Stimulated activated memory B cell treated with anti-CD40 and anti-IgM and Interleukin-4, amounts not matched to agents 10 μg/mL and 1 μg/mL and 100 μg/mL, for 72 hours (primary cell): ENCODE measurements at regions not wholly inside any gene's neighbourhood (a gene's known extent, or its start where the extent isn't known, plus 50 kb on each side); places are given as distances from the start of the nearest gene placed in this dataset.
"Not testable (repeated sequence)": the region's sequence is repeated elsewhere in the genome, so short reads cannot be mapped to it uniquely, and the experiment has no call there.

ENCODE experiments used
- ATAC-seq: fragments of 150-1000 bp; cut with Tn5 transposase; 2 replicates; pipeline ENCODE4 v1.10.0; 2021
- H3K27ac Mint-ChIP-seq: one replicate; pipeline ENCODE4 v1.8.0; 2022; ENCODE audit warnings: mild to moderate bottlenecking, mixed read lengths
- H3K27me3 Mint-ChIP-seq: one replicate; pipeline ENCODE4 v1.8.0; 2022; ENCODE audit warnings: mixed read lengths
- H3K36me3 Mint-ChIP-seq: one replicate; pipeline ENCODE4 v1.8.0; 2022; ENCODE audit warnings: mixed read lengths
- H3K4me1 Mint-ChIP-seq: one replicate; pipeline ENCODE4 v1.8.0; 2022; ENCODE audit warnings: mixed read lengths
- H3K4me3 Mint-ChIP-seq: one replicate; pipeline ENCODE4 v1.8.0; 2022; ENCODE audit warnings: mild to moderate bottlenecking, moderate library complexity, mixed read lengths
- H3K9me3 Mint-ChIP-seq: one replicate; pipeline ENCODE4 v1.8.0; 2022; ENCODE audit warnings: mixed read lengths

GRCh38 chr2:116732322-116732721 is 1082.2 kb upstream of the DDX18 start:
- H3K4me1 Mint-ChIP-seq = no peaks in the 10 kb centered on the region
- H3K9me3 Mint-ChIP-seq = no peaks in the 10 kb centered on the region
- no peaks in the 10 kb centered on the region for H3K27me3 Mint-ChIP-seq
- ATAC-seq = no peak
- no peak overlapping the region for H3K4me3 Mint-ChIP-seq
- no peaks in the 10 kb centered on the region for H3K36me3 Mint-ChIP-seq
- no peak overlapping the region for H3K27ac Mint-ChIP-seq

DNA sequence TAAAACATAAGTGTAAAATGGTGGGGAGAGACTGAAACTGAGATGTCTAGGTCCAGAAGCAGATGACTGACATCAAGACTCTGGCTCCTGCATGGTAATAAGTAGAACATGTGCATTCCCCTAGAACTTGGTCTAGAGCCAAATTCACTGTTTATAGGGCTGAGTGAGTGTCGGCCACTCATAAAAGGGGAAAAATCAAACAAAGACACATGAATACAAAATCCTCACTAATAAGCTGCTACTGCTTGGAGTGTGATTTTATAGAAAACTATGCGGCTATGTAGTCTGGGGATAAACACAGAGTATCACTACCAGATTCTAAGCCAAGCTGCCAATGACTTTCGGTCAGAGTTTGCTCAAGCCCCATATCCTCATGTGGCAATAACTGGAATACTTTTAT is 1080.8 kb upstream of the DDX18 start:
- Mint-ChIP-seq H3K27ac (no peak overlapping the region), H3K4me1 (no peaks in the 10 kb centered on the region), H3K27me3 (no peaks in the 10 kb centered on the region), H3K36me3 (no peaks in the 10 kb centered on the region), H3K4me3 (no peak overlapping the region), H3K9me3 (no peaks in the 10 kb centered on the region)
- ATAC-seq = no peak

DNA sequence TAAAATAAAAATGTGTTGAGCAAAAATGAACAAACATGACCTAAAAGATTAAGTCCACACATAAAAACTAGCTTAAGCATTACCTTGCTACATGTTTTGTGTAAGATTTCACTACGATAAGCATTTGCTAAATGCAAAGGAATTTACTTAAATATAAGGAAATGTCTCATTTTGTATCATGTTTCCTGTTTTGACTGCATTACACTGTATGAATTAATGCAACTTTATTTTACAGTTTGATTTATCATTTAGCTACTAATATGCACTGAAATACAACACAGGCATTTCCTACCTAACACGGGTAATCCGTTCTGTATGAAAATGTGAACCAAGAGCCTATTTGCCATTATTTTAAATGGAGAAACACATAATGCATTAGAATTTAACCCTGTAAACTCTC is 1076.5 kb upstream of the DDX18 start:
- no peak overlapping the region for H3K4me3 Mint-ChIP-seq
- H3K27ac Mint-ChIP-seq = no peak overlapping the region

GRCh38 chr2:116747103-116747502 is 1067.4 kb upstream of the DDX18 start:
- no peak overlapping the region for H3K4me3 Mint-ChIP-seq
- no peak overlapping the region for H3K27ac Mint-ChIP-seq
- no peaks in the 10 kb centered on the region for H3K36me3 Mint-ChIP-seq
- no peaks in the 10 kb centered on the region for H3K27me3 Mint-ChIP-seq
- no peak for ATAC-seq
- no peaks in the 10 kb centered on the region for H3K4me1 Mint-ChIP-seq
- peaks cover 2% of the 10 kb centered on the region for H3K9me3 Mint-ChIP-seq

More for the DNA sequence above, 1076.5 kb upstream of the DDX18 start:
- H3K4me1 Mint-ChIP-seq = no peaks in the 10 kb centered on the region
- no peaks in the 10 kb centered on the region for H3K36me3 Mint-ChIP-seq
- no peaks in the 10 kb centered on the region for H3K27me3 Mint-ChIP-seq
- ATAC-seq = no peak
- no peaks in the 10 kb centered on the region for H3K9me3 Mint-ChIP-seq

DNA sequence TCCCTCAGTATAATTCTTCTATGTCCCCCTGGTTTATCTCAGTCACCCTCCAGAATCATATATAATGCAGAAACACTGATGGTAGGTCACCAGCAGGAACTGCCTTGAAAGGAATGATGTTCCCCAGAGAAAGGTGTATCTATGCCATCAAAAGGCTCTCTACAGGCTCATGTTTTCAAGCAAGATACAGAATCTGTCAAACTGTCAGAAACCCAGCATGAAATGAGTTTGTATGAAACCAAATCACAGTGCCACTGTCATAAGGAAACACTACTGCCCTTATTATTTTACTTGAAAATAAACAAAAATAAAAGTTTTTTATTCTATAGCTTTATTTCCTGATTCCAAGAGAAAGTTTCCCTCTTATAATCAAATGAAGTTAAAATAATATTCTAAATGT is 1064.5 kb upstream of the DDX18 start:
- Mint-ChIP-seq H3K27ac (no peak overlapping the region), H3K36me3 (no peaks in the 10 kb centered on the region), H3K9me3 (peaks cover 2% of the 10 kb centered on the region), H3K4me1 (no peaks in the 10 kb centered on the region), H3K27me3 (no peaks in the 10 kb centered on the region), H3K4me3 (no peak overlapping the region)
- no peak for ATAC-seq

DNA sequence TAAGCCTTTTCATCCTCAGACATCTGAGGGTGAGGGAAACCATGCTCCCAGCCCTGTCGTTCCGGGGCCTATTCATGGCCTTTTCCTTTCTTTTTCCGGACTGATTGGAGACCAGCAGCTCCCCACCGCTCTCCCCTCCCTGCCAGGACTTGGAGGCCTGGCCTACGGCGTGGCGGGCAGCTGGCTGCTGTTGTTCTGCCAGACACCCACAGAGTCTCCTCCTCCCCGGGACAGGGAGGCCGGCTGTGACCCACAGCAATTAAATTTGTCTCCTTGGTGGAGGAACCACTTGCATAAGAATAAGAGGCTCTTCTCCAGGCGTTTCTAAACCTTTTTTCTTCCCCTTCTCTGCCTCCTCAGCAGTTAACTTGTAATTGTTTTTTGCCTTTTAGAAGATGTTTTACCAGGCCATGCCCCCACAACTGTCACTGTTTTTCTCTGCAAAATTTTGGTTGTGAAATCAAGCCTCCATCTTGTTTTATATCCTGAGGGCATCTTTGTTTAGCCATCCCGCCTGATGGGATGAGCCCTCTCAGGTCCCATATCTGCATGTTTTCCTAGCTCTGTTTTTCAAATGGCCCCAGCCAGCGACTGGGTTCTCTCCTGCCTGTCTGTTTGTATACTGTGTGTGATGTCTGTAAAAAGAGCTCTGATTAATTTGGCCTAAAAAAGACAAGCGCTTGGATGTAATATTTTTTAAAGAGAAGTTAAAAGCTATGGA is 1060.0 kb upstream of the DDX18 start:
- Mint-ChIP-seq H3K36me3 (no peaks in the 10 kb centered on the region), H3K9me3 (no peaks in the 10 kb centered on the region), H3K27ac (no peak overlapping the region), H3K4me1 (no peaks in the 10 kb centered on the region), H3K27me3 (no peaks in the 10 kb centered on the region), H3K4me3 (no peak overlapping the region)
- ATAC-seq = no peak

GRCh38 chr2:116761864-116762263 is 1052.6 kb upstream of the DDX18 start:
- H3K4me1 Mint-ChIP-seq = no peaks in the 10 kb centered on the region
- H3K27ac Mint-ChIP-seq = no peak overlapping the region
- peaks cover 3% of the 10 kb centered on the region for H3K9me3 Mint-ChIP-seq
- no peak overlapping the region for H3K4me3 Mint-ChIP-seq
- ATAC-seq = no peak
- no peaks in the 10 kb centered on the region for H3K36me3 Mint-ChIP-seq
- H3K27me3 Mint-ChIP-seq = no peaks in the 10 kb centered on the region

DNA sequence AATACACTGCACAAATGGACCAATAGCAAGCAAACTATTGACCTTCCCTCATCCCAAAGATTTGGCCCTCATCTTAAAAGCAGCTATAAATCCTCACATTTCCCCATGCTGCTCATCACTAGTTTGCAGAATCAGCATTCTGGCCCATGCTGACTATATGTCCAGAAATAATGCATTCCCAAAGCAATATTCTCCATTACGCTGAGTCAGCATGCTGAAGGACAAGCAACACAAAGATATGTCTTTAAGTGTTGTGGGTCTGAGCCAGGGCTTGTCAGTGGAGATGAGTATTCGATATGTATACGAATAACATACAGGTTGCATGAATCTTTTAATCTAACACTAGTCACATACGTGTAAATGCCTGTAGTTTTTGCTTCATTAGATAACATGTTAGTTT is 1045.0 kb upstream of the DDX18 start:
- Mint-ChIP-seq H3K9me3 (no peaks in the 10 kb centered on the region), H3K27me3 (no peaks in the 10 kb centered on the region), H3K4me1 (no peaks in the 10 kb centered on the region), H3K36me3 (no peaks in the 10 kb centered on the region), H3K27ac (no peak overlapping the region), H3K4me3 (no peak overlapping the region)
- ATAC-seq = no peak

DNA sequence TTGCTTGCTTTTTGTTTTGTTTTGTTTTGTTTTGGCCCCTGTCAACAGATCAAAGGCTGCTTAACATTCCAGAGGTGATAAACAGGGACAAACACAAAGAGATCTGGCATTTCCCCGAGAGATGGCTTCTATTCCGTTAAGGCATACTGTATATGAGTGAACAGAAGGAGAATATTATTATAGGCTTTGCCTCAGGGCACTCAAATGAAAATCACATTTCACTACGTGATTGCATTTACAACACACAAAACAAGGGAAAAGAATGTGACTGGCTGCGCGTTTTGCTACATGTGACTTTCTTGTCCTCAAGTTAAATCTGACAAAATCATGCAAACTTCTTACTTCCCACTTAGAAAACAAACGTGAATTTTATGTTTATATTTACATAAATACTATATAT is 1037.9 kb upstream of the DDX18 start:
- H3K27ac Mint-ChIP-seq = no peak overlapping the region
- H3K9me3 Mint-ChIP-seq = peaks cover 2% of the 10 kb centered on the region
- ATAC-seq = no peak
- H3K27me3 Mint-ChIP-seq = no peaks in the 10 kb centered on the region
- no peaks in the 10 kb centered on the region for H3K36me3 Mint-ChIP-seq
- no peak overlapping the region for H3K4me3 Mint-ChIP-seq
- H3K4me1 Mint-ChIP-seq = no peaks in the 10 kb centered on the region

- Mint-ChIP-seq H3K4me1 (no peaks in the 10 kb centered on the region), H3K27me3 (no peaks in the 10 kb centered on the region), H3K4me3 (no peak overlapping the region), H3K36me3 (no peaks in the 10 kb centered on the region), H3K27ac (no peak overlapping the region), H3K9me3 (no peaks in the 10 kb centered on the region)
- no peak for ATAC-seq
These were observed 1026.6 kb upstream of the DDX18 start for GRCh38 chr2:116787848-116788247.

- Mint-ChIP-seq H3K9me3 (peaks cover 2% of the 10 kb centered on the region), H3K4me1 (no peaks in the 10 kb centered on the region), H3K27ac (no peak overlapping the region), H3K27me3 (no peaks in the 10 kb centered on the region), H3K36me3 (no peaks in the 10 kb centered on the region), H3K4me3 (no peak overlapping the region)
- ATAC-seq = no peak
These were observed 1011.8 kb upstream of the DDX18 start for GRCh38 chr2:116802671-116803070.

- H3K27me3 Mint-ChIP-seq = no peaks in the 10 kb centered on the region
- no peak overlapping the region for H3K4me3 Mint-ChIP-seq
- no peak for ATAC-seq
- H3K9me3 Mint-ChIP-seq = peaks cover 2% of the 10 kb centered on the region
- no peaks in the 10 kb centered on the region for H3K4me1 Mint-ChIP-seq
- H3K27ac Mint-ChIP-seq = no peak overlapping the region
- no peaks in the 10 kb centered on the region for H3K36me3 Mint-ChIP-seq
These were observed 1009.6 kb upstream of the DDX18 start for GRCh38 chr2:116804901-116805300.

DNA sequence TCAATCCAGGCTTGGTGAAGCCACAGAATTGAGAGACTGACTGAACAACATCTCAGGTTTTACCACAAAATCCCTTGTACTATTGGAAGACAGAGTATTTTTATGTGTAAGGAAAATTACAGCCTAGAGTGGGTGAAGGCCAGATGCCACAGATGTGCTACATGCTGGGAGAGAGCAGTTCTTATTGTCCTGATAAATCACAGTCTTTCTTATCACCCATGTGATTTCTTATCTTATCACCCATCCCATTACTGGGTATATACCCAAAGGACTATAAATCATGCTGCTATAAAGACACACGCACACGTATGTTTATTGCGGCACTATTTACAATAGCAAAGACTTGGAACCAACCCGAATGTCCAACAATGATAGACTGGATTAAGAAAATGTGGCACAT is 1008.0 kb upstream of the DDX18 start:
- not testable (repeated sequence) for H3K36me3 Mint-ChIP-seq, H3K4me3 Mint-ChIP-seq, H3K9me3 Mint-ChIP-seq, H3K4me1 Mint-ChIP-seq, H3K27me3 Mint-ChIP-seq, ATAC-seq, H3K27ac Mint-ChIP-seq

GRCh38 chr2:116809109-116809508 is 1005.4 kb upstream of the DDX18 start:
- no peak for ATAC-seq

GRCh38 chr2:116810071-116810470 is 1004.4 kb upstream of the DDX18 start:
- ATAC-seq = no peak
- Mint-ChIP-seq H3K36me3 (no peaks in the 10 kb centered on the region), H3K4me1 (no peaks in the 10 kb centered on the region), H3K9me3 (no peaks in the 10 kb centered on the region), H3K27me3 (no peaks in the 10 kb centered on the region), H3K27ac (no peak overlapping the region), H3K4me3 (no peak overlapping the region)

More at GRCh38 chr2:116809109-116809508, 1005.4 kb upstream of the DDX18 start:
- Mint-ChIP-seq H3K27ac (no peak overlapping the region), H3K27me3 (no peaks in the 10 kb centered on the region), H3K4me3 (no peak overlapping the region), H3K9me3 (no peaks in the 10 kb centered on the region), H3K4me1 (no peaks in the 10 kb centered on the region), H3K36me3 (no peaks in the 10 kb centered on the region)

DNA sequence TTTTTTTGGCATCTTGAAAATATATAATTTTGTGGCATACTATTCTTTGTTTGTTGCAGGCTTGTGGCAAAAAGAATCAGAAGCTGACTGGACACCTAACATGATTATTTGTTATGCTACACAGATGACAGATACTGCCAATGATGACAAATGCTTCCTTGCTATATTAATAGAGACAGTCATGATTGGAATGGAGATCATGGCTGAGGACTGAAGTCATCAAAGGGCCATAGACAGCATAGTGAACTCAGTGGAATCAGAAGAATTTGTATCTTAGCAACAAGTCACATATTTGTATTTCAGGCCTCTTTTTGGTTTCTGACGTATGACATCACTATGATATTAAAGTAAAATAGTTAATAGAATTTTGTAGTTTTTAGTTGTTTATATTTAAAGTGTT is 1003.8 kb upstream of the DDX18 start:
- no peaks in the 10 kb centered on the region for H3K9me3 Mint-ChIP-seq
- H3K27ac Mint-ChIP-seq = no peak overlapping the region
- no peak for ATAC-seq
- H3K4me3 Mint-ChIP-seq = no peak overlapping the region
- H3K4me1 Mint-ChIP-seq = no peaks in the 10 kb centered on the region
- H3K36me3 Mint-ChIP-seq = no peaks in the 10 kb centered on the region
- H3K27me3 Mint-ChIP-seq = no peaks in the 10 kb centered on the region

DNA sequence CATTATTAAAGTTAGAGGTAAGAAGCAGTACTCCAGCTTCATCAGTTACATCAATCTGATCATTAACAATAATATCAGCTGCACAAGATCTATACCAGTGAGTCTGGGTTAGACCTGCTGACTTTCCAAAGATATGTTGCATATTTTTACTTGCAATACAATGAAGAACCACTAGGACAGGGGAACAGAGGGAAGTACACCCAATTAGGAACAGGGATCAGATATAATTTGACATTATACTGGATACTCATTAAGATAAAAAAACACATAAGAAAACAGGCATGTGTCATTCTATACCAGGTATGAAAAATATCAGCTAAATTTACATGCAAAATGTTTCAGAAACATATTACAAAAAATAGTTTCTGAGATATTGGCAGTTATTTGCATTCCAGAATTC is 995.1 kb upstream of the DDX18 start:
- no peak overlapping the region for H3K27ac Mint-ChIP-seq
- H3K4me1 Mint-ChIP-seq = no peaks in the 10 kb centered on the region
- H3K4me3 Mint-ChIP-seq = no peak overlapping the region
- H3K27me3 Mint-ChIP-seq = no peaks in the 10 kb centered on the region
- H3K9me3 Mint-ChIP-seq = peaks cover 3% of the 10 kb centered on the region
- H3K36me3 Mint-ChIP-seq = no peaks in the 10 kb centered on the region
- no peak for ATAC-seq
